SK-N-SH (cell line): ENCODE measurements at regions not wholly inside any gene's neighbourhood (a gene's known extent, or its start where the extent isn't known, plus 50 kb on each side); places are given as distances from the start of the nearest gene placed in this dataset.

Source experiments
- CTCF ChIA-PET: fragments of 300-600, 350-600 bp; formaldehyde crosslinking; extraction: SDS; loops from one replicate; lab custom pipeline; 2021; lab: Yijun Ruan, JAX
- POLR2A ChIA-PET: fragments of 350-600 bp; sonication (Branson Sonifier 250); formaldehyde crosslinking; extraction: SDS; loops from one replicate; lab custom pipeline; 2020; ENCODE audit warnings: antibody characterized with exemption, inconsistent platforms; lab: Yijun Ruan, JAX
- DNase-seq: peaks from one replicate; pipeline ENCODE4 v3.0.0; 2012
- H2AFZ ChIP-seq: fragments of 200-600 bp; sonication (generic); 2 replicates; pipeline ENCODE4 v1.8.1; 2016; ENCODE audit warnings: antibody characterized with exemption, mild to moderate bottlenecking, low read depth
- H3F3A ChIP-seq: fragments of 200-600 bp; sonication (generic); replicated peaks from 2 replicates; pipeline ENCODE3; 2016; ENCODE audit warnings: antibody characterized with exemption, mild to moderate bottlenecking; ENCODE audit not compliant: insufficient read depth
- H3K27ac ChIP-seq, 2 experiments: fragments of 200-500 bp in 1 of 2; fragments of 200-600 bp in 1 of 2; sonication (Bioruptor generic) in 1 of 2; sonication (generic), shearing (Covaris generic) in 1 of 2; 2 replicates each; pipeline versions ENCODE4 v1.5.1 to v1.6.1; 2014 to 2016; ENCODE audit warnings: low read depth in 2 of 2, inconsistent platforms in 1 of 2, low read length in 1 of 2, mild to moderate bottlenecking in 1 of 2, mixed read lengths in 1 of 2
- H3K27me3 ChIP-seq: fragments of 200-600 bp; sonication (generic), shearing (Covaris generic); 2 replicates; pipeline ENCODE4 v1.6.1; 2016; ENCODE audit warnings: mixed run types; ENCODE audit not compliant: insufficient read depth
- H3K36me3 ChIP-seq, 2 experiments: fragments of 200-500 bp in 1 of 2; fragments of 200-600 bp in 1 of 2; sonication (Bioruptor generic) in 1 of 2; sonication (generic) in 1 of 2; replicated peaks in 1 of 2; 2 replicates each; pipeline versions ENCODE3 to v1.5.1; 2014 to 2016; ENCODE audit warnings: low read length in 1 of 2, mild to moderate bottlenecking in 1 of 2; ENCODE audit not compliant: insufficient read depth in 2 of 2, control insufficient read depth in 1 of 2
- H3K4me1 ChIP-seq, 2 experiments: fragments of 200-500 bp in 1 of 2; fragments of 200-600 bp in 1 of 2; sonication (Bioruptor generic) in 1 of 2; sonication (generic), shearing (Covaris generic) in 1 of 2; 2 replicates each; pipeline versions ENCODE4 v1.5.1 to v1.6.1; 2014 to 2016; ENCODE audit warnings: low read depth in 1 of 2, low read length in 1 of 2, mixed run types in 1 of 2; ENCODE audit not compliant: insufficient read depth in 2 of 2, control insufficient read depth in 1 of 2
- H3K4me2 ChIP-seq: fragments of 200-600 bp; sonication (generic), shearing (Covaris generic); 2 replicates; pipeline ENCODE4 v1.6.1; 2017; ENCODE audit warnings: mixed run types
- H3K4me3 ChIP-seq, 2 experiments: fragments of 200-500 bp in 1 of 2; fragments of 200-600 bp in 1 of 2; sonication (Bioruptor generic) in 1 of 2; sonication (generic), shearing (Covaris generic) in 1 of 2; 2 replicates each; pipeline versions ENCODE4 v1.5.1 to v1.8.1; 2014 to 2016; ENCODE audit warnings: low read depth in 2 of 2, inconsistent platforms in 1 of 2, low read length in 1 of 2, mild to moderate bottlenecking in 1 of 2, mixed read lengths in 1 of 2, moderate library complexity in 1 of 2
- H3K79me2 ChIP-seq: fragments of 200-600 bp; sonication (generic); 2 replicates; pipeline ENCODE4 v1.8.1; 2017; ENCODE audit warnings: mild to moderate bottlenecking; ENCODE audit not compliant: insufficient read depth
- H3K9ac ChIP-seq: fragments of 200-600 bp; sonication (generic); 2 replicates; pipeline ENCODE4 v1.6.1; 2017; ENCODE audit warnings: mixed run types
- H3K9me2 ChIP-seq: fragments of 200-600 bp; sonication (generic); 2 replicates; pipeline ENCODE4 v1.6.1; 2017; ENCODE audit warnings: mixed run types
- H3K9me3 ChIP-seq: fragments of 200-600 bp; sonication (generic); 2 replicates; pipeline ENCODE4 v1.6.1; 2017; ENCODE audit warnings: mixed run types, mild to moderate bottlenecking, moderate library complexity
- H4K20me1 ChIP-seq: fragments of 200-600 bp; sonication (generic); 2 replicates; pipeline ENCODE4 v1.6.1; 2017; ENCODE audit warnings: mild to moderate bottlenecking, mixed run types; ENCODE audit not compliant: insufficient read depth
- CHD2 ChIP-seq: fragments of 150-350 bp; IDR thresholded peaks from 2 replicates; pipeline ENCODE4 v1.6.1; 2018; ENCODE audit warnings: low read length; ENCODE audit not compliant: partially characterized antibody
- ELF1 ChIP-seq: IDR thresholded peaks from 2 replicates; pipeline ENCODE4 v1.4.0; 2012
- EP300 ChIP-seq, 2 experiments: IDR thresholded peaks; 2 replicates each; pipeline versions ENCODE4 v1.4.0 to v1.6.1; 2012; ENCODE audit warnings: borderline replicate concordance in 1 of 2, low read depth in 1 of 2, low read length in 1 of 2
- EZH2phosphoT487 ChIP-seq: fragments of 200-600 bp; sonication (generic); IDR thresholded peaks from 2 replicates; pipeline ENCODE4 v1.6.1; 2017; ENCODE audit warnings: low read depth, mixed run types, mild to moderate bottlenecking, antibody characterized with exemption, moderate library complexity, borderline replicate concordance
- FOSL2 ChIP-seq: IDR thresholded peaks from 2 replicates; pipeline ENCODE4 v1.4.0; 2012; ENCODE audit warnings: low read depth, mild to moderate bottlenecking, moderate library complexity, borderline replicate concordance
- FOXJ3 ChIP-seq: sonication (generic); formaldehyde crosslinking; IDR thresholded peaks from 2 replicates; pipeline ENCODE4 v1.5.1; 2020; ENCODE audit warnings: mild to moderate bottlenecking, missing genetic modification reagents
- FOXM1 ChIP-seq: IDR thresholded peaks from 2 replicates; pipeline ENCODE4 v1.4.0; 2012; ENCODE audit warnings: low read depth, mild to moderate bottlenecking
- GABPA ChIP-seq: IDR thresholded peaks from 2 replicates; pipeline ENCODE4 v1.4.0; 2012; ENCODE audit warnings: low read depth, mild to moderate bottlenecking
- GATA2 ChIP-seq: sonication (generic); formaldehyde crosslinking; IDR thresholded peaks from 2 replicates; pipeline ENCODE4 v1.5.0; 2020; ENCODE audit warnings: mild to moderate bottlenecking, missing genetic modification reagents
- JUND ChIP-seq: IDR thresholded peaks from 2 replicates; pipeline ENCODE4 v1.4.0; 2012
- MAX ChIP-seq: IDR thresholded peaks from 2 replicates; pipeline ENCODE4 v1.4.0; 2012; ENCODE audit warnings: low read depth
- MEF2A ChIP-seq: IDR thresholded peaks from 2 replicates; pipeline ENCODE4 v1.4.0; 2012; ENCODE audit warnings: low read depth, borderline replicate concordance
- MXI1 ChIP-seq: IDR thresholded peaks from 2 replicates; pipeline ENCODE4 v1.6.1; 2012; ENCODE audit warnings: mild to moderate bottlenecking, low read depth, low read length, improper control_type of control experiment
- NFIC ChIP-seq: IDR thresholded peaks from 2 replicates; pipeline ENCODE4 v1.4.0; 2012; ENCODE audit warnings: borderline replicate concordance
- NRF1 ChIP-seq: IDR thresholded peaks from 2 replicates; pipeline ENCODE4 v1.6.1; 2012; ENCODE audit warnings: low read depth, mild to moderate bottlenecking, low read length
- RAD21 ChIP-seq: IDR thresholded peaks from 2 replicates; pipeline ENCODE4 v1.6.1; 2012; ENCODE audit warnings: mild to moderate bottlenecking, low read length
- RCOR1 ChIP-seq: fragments of 150-350 bp; IDR thresholded peaks from 2 replicates; pipeline ENCODE4 v1.6.1; 2017; ENCODE audit warnings: antibody characterized with exemption, low read length
- RFX5 ChIP-seq: IDR thresholded peaks from 2 replicates; pipeline ENCODE4 v1.6.1; 2012; ENCODE audit warnings: mild to moderate bottlenecking, improper control_type of control experiment, low read length
- RXRA ChIP-seq: IDR thresholded peaks from 2 replicates; pipeline ENCODE4 v1.4.0; 2012; ENCODE audit warnings: low read depth, mild to moderate bottlenecking, borderline replicate concordance
- TAF1 ChIP-seq: IDR thresholded peaks from 2 replicates; pipeline ENCODE4 v1.6.1; 2012; ENCODE audit warnings: low read depth, mild to moderate bottlenecking, low read length, moderate library complexity, borderline replicate concordance
- TCF12 ChIP-seq: IDR thresholded peaks from 2 replicates; pipeline ENCODE4 v1.4.0; 2012
- TEAD4 ChIP-seq: IDR thresholded peaks from 2 replicates; pipeline ENCODE4 v1.4.0; 2012; ENCODE audit warnings: mild to moderate bottlenecking, borderline replicate concordance; ENCODE audit not compliant: insufficient read depth
- USF1 ChIP-seq: IDR thresholded peaks from 2 replicates; pipeline ENCODE4 v1.4.0; 2012; ENCODE audit warnings: low read depth, borderline replicate concordance
- ZBTB33 ChIP-seq: IDR thresholded peaks from 2 replicates; pipeline ENCODE4 v1.4.0; 2012; ENCODE audit warnings: low read depth, borderline replicate concordance
- WGBS: methylation state at CpG from one replicate; pipeline ENCODE4 v1.1.6; 2017; ENCODE audit warnings: low lambda C conversion rate; 5-methylcytosine and 5-hydroxymethylcytosine counted together
- TF ChIP-seq, protein P1 (sequence below): fragments of 200-600 bp; sonication (generic); IDR thresholded peaks from 2 replicates; pipeline ENCODE4 v1.6.1; 2017; ENCODE audit warnings: antibody characterized with exemption, mild to moderate bottlenecking, moderate library complexity

- CTCF ChIA-PET, result interaction anchor here (0.7 to 2.7 kb wide), 3 partner anchors 60 to 107 kb away, joined by 3 to 14 read pairs (median 3); no protein-coding TSS in a partner anchor
- no peak overlapping the region for H3K27ac ChIP-seq
- H3K79me2 ChIP-seq, result no peaks in the 10 kb centered on the region
- TF ChIP-seq NFIC (no peak), RCOR1 (no peak), FOSL2 (no peak), EP300 (IDR thresholded peaks at IDR 0.05; ENCODE audit: borderline replicate concordance in 1 of 2, low read depth in 1 of 2, low read length in 1 of 2) (no peak), MXI1 (no peak), MAX (no peak), RFX5 (no peak), EZH2phosphoT487 (no peak), RAD21 (no peak), TAF1 (no peak), GABPA (no peak), RXRA (no peak), NRF1 (no peak), GATA2 (no peak), ELF1 (no peak)
- no peak overlapping the region for H3K9ac ChIP-seq
- H3K4me1 ChIP-seq, result no peaks in the 10 kb centered on the region
- no peak overlapping the region for H3K4me2 ChIP-seq
- H2AFZ ChIP-seq, result no peak overlapping the region
- no peaks in the 10 kb centered on the region for H3F3A ChIP-seq
- POLR2A ChIA-PET, result no interaction called here
- H3K4me3 ChIP-seq, result no peak overlapping the region
- no peaks in the 10 kb centered on the region for H3K27me3 ChIP-seq
- no peaks in the 10 kb centered on the region for H3K9me2 ChIP-seq
- DNase-seq, result no peak
- no peaks in the 10 kb centered on the region for H3K36me3 ChIP-seq
- no peaks in the 10 kb centered on the region for H3K9me3 ChIP-seq
- H4K20me1 ChIP-seq, result no peaks in the 10 kb centered on the region
Observed at GRCh38 chr5:175789670-175790069, 81.7 kb upstream of the CPLX2 start.

GRCh38 chr5:175790796-175791195 is 80.6 kb upstream of the CPLX2 start:
- DNase-seq, result no peak
- Histone ChIP-seq H3K4me3 (no peak overlapping the region), H3K9me2 (no peaks in the 10 kb centered on the region), H2AFZ (no peak overlapping the region), H3K79me2 (no peaks in the 10 kb centered on the region), H3K4me1 (no peaks in the 10 kb centered on the region), H3F3A (no peaks in the 10 kb centered on the region), H4K20me1 (no peaks in the 10 kb centered on the region), H3K27me3 (peaks cover 3% of the 10 kb centered on the region; the same call in 1 of the 2 replicates), H3K4me2 (no peak overlapping the region), H3K9me3 (no peaks in the 10 kb centered on the region), H3K36me3 (no peaks in the 10 kb centered on the region), H3K27ac (no peak overlapping the region), H3K9ac (no peak overlapping the region)
- ChIA-PET CTCF (interaction anchor here (0.9 to 1.0 kb wide), 2 partner anchors 61 to 77 kb away, joined by 3 read pairs; no protein-coding TSS in a partner anchor), POLR2A (no interaction called here)
- WGBS, result 29% methylated on average over 4 of the region's 4 CpGs
- TF ChIP-seq MEF2A, result no peak
- no peak for TF ChIP-seq FOXJ3 (CRISPR knock-in tag)
- TF ChIP-seq TAF1, result no peak
- TF ChIP-seq MXI1, result no peak
- no peak for TF ChIP-seq FOXM1
- no peak for TF ChIP-seq EP300 (IDR thresholded peaks at IDR 0.05; ENCODE audit: borderline replicate concordance in 1 of 2, low read depth in 1 of 2, low read length in 1 of 2)
- TF ChIP-seq USF1, result no peak
- no peak for TF ChIP-seq ZBTB33
- no peak for TF ChIP-seq JUND
- TF ChIP-seq MAX, result no peak
- no peak for TF ChIP-seq TCF12
- no peak for TF ChIP-seq CHD2
- no peak for TF ChIP-seq TEAD4
- TF ChIP-seq, protein P1, sequence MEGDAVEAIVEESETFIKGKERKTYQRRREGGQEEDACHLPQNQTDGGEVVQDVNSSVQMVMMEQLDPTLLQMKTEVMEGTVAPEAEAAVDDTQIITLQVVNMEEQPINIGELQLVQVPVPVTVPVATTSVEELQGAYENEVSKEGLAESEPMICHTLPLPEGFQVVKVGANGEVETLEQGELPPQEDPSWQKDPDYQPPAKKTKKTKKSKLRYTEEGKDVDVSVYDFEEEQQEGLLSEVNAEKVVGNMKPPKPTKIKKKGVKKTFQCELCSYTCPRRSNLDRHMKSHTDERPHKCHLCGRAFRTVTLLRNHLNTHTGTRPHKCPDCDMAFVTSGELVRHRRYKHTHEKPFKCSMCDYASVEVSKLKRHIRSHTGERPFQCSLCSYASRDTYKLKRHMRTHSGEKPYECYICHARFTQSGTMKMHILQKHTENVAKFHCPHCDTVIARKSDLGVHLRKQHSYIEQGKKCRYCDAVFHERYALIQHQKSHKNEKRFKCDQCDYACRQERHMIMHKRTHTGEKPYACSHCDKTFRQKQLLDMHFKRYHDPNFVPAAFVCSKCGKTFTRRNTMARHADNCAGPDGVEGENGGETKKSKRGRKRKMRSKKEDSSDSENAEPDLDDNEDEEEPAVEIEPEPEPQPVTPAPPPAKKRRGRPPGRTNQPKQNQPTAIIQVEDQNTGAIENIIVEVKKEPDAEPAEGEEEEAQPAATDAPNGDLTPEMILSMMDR, result no peak
- no peak for TF ChIP-seq FOSL2
- TF ChIP-seq RXRA, result no peak
